Upper lobe of right lung (tissue), 1 donor: ENCODE measurements at regions not wholly inside any gene's neighbourhood (a gene's known extent, or its start where the extent isn't known, plus 50 kb on each side); places are given as distances from the start of the nearest gene placed in this dataset.
A peak's percentile ranks its signal among the peaks of the same experiment; 100 is the strongest.

Experiments
- ATAC-seq: fragments of 200-7000 bp; cut with Tn5 transposase; one replicate; pipeline ENCODE4 v1.9.1; 2020; ENCODE audit warnings: mild to moderate bottlenecking, moderate library complexity
- DNase-seq: peaks from one replicate; pipeline ENCODE4 v3.0.0-alpha.2; 2020
- H3K27ac ChIP-seq: fragments of 200-600 bp; one replicate; pipeline ENCODE4 v1.8.0; 2022
- H3K27me3 ChIP-seq: fragments of 200-600 bp; one replicate; pipeline ENCODE4 v1.8.0; 2022; ENCODE audit warnings: mild to moderate bottlenecking
- H3K36me3 ChIP-seq: fragments of 200-600 bp; one replicate; pipeline ENCODE4 v1.8.0; 2022
- H3K4me1 ChIP-seq: fragments of 200-600 bp; one replicate; pipeline ENCODE4 v1.8.0; 2022
- H3K4me3 ChIP-seq: fragments of 200-600 bp; one replicate; pipeline ENCODE4 v1.8.0; 2022; ENCODE audit warnings: mild to moderate bottlenecking
- H3K9me3 ChIP-seq: fragments of 200-600 bp; one replicate; pipeline ENCODE4 v1.8.0; 2022
- intact Hi-C: fragments of 100-400 bp; cut with DNase I; formaldehyde crosslinking; loops from one replicate; pipeline ENCODE4 v1.11.0; 2022
- TF ChIP-seq, protein P1 (sequence below): fragments of 200-600 bp; IDR thresholded peaks from one replicate; pipeline ENCODE4 v1.8.0; 2022; ENCODE audit warnings: antibody characterized with exemption
- donor health status: DM: no; HTN: yes; CAD: no; lungs with severe emphysema.

DNA sequence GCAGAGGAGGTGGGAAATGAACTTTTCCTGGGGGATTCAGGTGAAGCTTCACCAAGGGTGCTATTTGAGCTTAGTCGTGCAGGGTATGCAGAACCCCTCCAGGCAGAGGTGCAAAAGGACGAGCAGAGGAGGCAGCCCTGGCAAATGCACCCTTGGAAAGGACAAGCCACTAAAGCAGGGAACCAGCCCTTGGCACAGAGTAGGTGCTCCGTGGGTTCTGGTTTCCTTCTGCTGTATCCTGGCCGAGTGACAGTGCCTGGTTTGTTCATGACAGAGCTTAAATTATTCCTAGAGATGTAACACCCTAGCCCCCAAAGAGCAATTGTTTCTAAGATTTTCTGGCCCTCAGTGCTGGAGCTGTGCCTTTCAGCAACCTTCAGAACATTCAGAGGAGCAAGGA is 73.4 kb upstream of the SYT6 start:
- TF ChIP-seq, protein P1, sequence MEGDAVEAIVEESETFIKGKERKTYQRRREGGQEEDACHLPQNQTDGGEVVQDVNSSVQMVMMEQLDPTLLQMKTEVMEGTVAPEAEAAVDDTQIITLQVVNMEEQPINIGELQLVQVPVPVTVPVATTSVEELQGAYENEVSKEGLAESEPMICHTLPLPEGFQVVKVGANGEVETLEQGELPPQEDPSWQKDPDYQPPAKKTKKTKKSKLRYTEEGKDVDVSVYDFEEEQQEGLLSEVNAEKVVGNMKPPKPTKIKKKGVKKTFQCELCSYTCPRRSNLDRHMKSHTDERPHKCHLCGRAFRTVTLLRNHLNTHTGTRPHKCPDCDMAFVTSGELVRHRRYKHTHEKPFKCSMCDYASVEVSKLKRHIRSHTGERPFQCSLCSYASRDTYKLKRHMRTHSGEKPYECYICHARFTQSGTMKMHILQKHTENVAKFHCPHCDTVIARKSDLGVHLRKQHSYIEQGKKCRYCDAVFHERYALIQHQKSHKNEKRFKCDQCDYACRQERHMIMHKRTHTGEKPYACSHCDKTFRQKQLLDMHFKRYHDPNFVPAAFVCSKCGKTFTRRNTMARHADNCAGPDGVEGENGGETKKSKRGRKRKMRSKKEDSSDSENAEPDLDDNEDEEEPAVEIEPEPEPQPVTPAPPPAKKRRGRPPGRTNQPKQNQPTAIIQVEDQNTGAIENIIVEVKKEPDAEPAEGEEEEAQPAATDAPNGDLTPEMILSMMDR = no peak
- ATAC-seq = no peak
- H3K4me3 ChIP-seq = no peak overlapping the region

GRCh38 chr1:114224196-114224907 is 70.7 kb upstream of the SYT6 start:
- DNase-seq (no peak), ATAC-seq (peak; percentile 50)
- H3K4me3 ChIP-seq = no peak overlapping the region
- H3K9me3 ChIP-seq = no peaks in the 10 kb centered on the region
- intact Hi-C loops = no loop called here
- TF ChIP-seq, protein P1 = no peak
- no peaks in the 10 kb centered on the region for H3K36me3 ChIP-seq
- H3K27me3 ChIP-seq = no peaks in the 10 kb centered on the region
- no peak overlapping the region for H3K27ac ChIP-seq
- no peaks in the 10 kb centered on the region for H3K4me1 ChIP-seq

More for the DNA sequence above, 73.4 kb upstream of the SYT6 start:
- H3K27ac ChIP-seq = no peak overlapping the region
- no peaks in the 10 kb centered on the region for H3K36me3 ChIP-seq
- no peak for DNase-seq
- H3K27me3 ChIP-seq = no peaks in the 10 kb centered on the region
- no peaks in the 10 kb centered on the region for H3K9me3 ChIP-seq
- intact Hi-C loops = no loop called here
- no peaks in the 10 kb centered on the region for H3K4me1 ChIP-seq

GRCh38 chr1:114222920-114223319 is 69.3 kb upstream of the SYT6 start:
- no peak overlapping the region for H3K4me3 ChIP-seq
- no peak for ATAC-seq
- intact Hi-C loops = no loop called here
- TF ChIP-seq, protein P1 = no peak
- H3K36me3 ChIP-seq = no peaks in the 10 kb centered on the region
- no peaks in the 10 kb centered on the region for H3K9me3 ChIP-seq
- no peak for DNase-seq
- no peak overlapping the region for H3K27ac ChIP-seq
- no peaks in the 10 kb centered on the region for H3K4me1 ChIP-seq
- no peaks in the 10 kb centered on the region for H3K27me3 ChIP-seq

DNA sequence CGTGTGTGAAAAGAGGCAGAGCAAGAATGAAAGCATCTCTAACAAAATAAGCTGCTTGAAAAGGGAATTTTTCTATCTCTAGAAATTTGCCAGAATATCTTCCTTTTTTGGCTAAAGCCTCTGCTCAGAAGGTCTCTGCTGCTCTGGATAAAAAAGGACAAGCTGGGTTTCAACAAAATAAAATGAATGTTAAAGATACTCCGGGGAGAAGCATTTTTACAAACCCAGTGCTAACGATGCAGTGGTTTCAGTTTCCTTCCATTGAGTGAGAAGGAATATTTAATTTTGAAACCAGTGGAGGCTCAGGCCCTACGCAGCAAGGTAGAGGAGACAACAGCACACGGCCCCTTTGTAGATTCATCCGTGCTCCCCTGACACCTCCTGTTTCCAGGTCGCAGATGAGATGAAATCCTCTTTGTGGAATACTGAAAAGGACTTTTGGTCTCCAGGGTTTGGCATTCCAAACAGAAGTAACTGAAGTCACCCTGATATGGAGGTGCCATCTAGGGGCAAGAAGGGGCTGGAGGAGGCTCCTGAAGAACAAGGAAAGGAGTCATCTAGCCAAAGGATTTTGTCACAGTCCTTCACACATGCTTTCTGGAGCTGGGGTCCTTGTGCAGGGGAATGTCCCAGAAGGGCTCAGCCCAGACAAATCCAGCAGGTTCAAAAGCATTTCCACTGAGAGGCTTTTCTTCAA is 65.7 kb upstream of the SYT6 start:
- TF ChIP-seq, protein P1 = no peak
- no peak overlapping the region for H3K4me3 ChIP-seq
- no peak for DNase-seq
- H3K27me3 ChIP-seq = no peaks in the 10 kb centered on the region
- no peak for ATAC-seq
- no peaks in the 10 kb centered on the region for H3K9me3 ChIP-seq
- no peak overlapping the region for H3K27ac ChIP-seq
- no peaks in the 10 kb centered on the region for H3K4me1 ChIP-seq
- intact Hi-C loops = no loop called here
- H3K36me3 ChIP-seq = no peaks in the 10 kb centered on the region

GRCh38 chr1:114218361-114219171 is 64.9 kb upstream of the SYT6 start:
- TF ChIP-seq, protein P1 = no peak
- Histone ChIP-seq H3K36me3 (no peaks in the 10 kb centered on the region), H3K27me3 (no peaks in the 10 kb centered on the region), H3K4me3 (no peak overlapping the region), H3K9me3 (no peaks in the 10 kb centered on the region), H3K4me1 (no peaks in the 10 kb centered on the region), H3K27ac (no peak overlapping the region)
- peak; percentile 20 for ATAC-seq
- intact Hi-C loops = no loop called here
- DNase-seq = no peak
